Activated CD8-positive, alpha-beta T cell treated with anti-CD3 and anti-CD28 coated beads, Interleukin-2, amount 10 ng/mL, durations not matched to agents 7 days and 5 days (primary cell): ENCODE measurements at regions not wholly inside any gene's neighbourhood (a gene's known extent, or its start where the extent isn't known, plus 50 kb on each side); places are given as distances from the start of the nearest gene placed in this dataset.
"Not testable (repeated sequence)": the region's sequence is repeated elsewhere in the genome, so short reads cannot be mapped to it uniquely, and the experiment has no call there.

Source experiments
- ATAC-seq: fragments of 150-1000 bp; cut with Tn5 transposase; one replicate; pipeline ENCODE4 v1.10.0; 2021; ENCODE audit warnings: moderate library complexity
- CTCF ChIA-PET: fragments of 350-600 bp; sonication (Branson Sonifier 250); formaldehyde crosslinking; loops from one replicate; lab custom pipeline; 2021; ENCODE audit warnings: antibody characterized with exemption; lab: Charles Lee
- POLR2A ChIA-PET: fragments of 350-600 bp; sonication (Branson Sonifier 250); formaldehyde crosslinking; loops from one replicate; lab custom pipeline; 2021; ENCODE audit warnings: antibody characterized with exemption; lab: Charles Lee
- DNase-seq: peaks from one replicate; pipeline ENCODE4 v3.0.0-alpha.2; 2020
- H3K27ac Mint-ChIP-seq: one replicate; pipeline ENCODE4 v1.8.0; 2021; ENCODE audit warnings: mild to moderate bottlenecking, mixed read lengths
- H3K27me3 Mint-ChIP-seq: one replicate; pipeline ENCODE4 v1.8.0; 2021; ENCODE audit warnings: low read depth, mixed read lengths
- H3K36me3 Mint-ChIP-seq: one replicate; pipeline ENCODE4 v1.8.0; 2021; ENCODE audit warnings: low read depth, mixed read lengths
- H3K4me1 Mint-ChIP-seq: one replicate; pipeline ENCODE4 v1.8.0; 2021; ENCODE audit warnings: low read depth, mixed read lengths
- H3K4me3 Mint-ChIP-seq: one replicate; pipeline ENCODE4 v1.8.0; 2021; ENCODE audit warnings: mild to moderate bottlenecking, mixed read lengths
- H3K9me3 Mint-ChIP-seq: one replicate; pipeline ENCODE4 v1.8.0; 2022; ENCODE audit warnings: mixed read lengths; ENCODE audit not compliant: insufficient read depth

DNA sequence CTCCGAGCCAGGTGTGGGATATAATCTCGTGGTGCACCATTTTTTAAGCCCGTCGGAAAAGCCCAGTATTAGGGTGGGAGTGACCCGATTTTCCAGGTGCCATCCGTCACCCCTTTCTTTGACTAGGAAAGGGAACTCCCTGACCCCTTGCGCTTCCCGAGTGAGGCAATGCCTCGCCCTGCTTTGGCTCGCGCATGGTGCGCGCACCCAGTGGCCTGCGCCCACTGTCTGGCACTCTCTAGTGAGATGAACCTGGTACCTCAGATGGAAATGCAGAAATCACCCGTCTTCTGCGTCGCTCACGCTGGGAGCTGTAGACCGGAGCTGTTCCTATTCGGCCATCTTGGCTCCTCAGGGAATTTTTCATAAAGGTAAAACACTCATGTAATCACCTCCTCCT is 63.9 kb downstream of the RWDD3 start:
- H3K27ac Mint-ChIP-seq, H3K36me3 Mint-ChIP-seq, ATAC-seq, H3K27me3 Mint-ChIP-seq, H3K4me1 Mint-ChIP-seq, DNase-seq, H3K9me3 Mint-ChIP-seq, CTCF ChIA-PET, POLR2A ChIA-PET, H3K4me3 Mint-ChIP-seq: not testable (repeated sequence)

DNA sequence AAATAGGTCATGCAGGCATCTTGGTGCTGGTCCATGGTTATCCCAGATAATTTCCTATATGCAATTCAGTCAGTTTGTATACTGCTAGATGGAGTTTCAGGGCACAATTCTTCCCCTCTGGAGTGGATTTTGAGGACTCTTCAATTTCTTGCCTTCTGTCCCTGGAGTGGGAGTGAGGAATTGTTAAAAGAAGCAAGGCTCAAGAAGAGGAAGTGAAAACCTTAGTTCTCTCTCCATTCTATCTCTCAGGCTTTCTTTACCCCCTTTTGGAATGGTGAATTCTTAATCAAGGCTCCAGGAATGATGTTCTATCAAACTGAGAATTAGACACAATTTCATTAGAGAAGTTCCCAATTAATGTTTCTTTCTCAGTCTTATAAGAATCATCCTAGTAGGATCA is 67.1 kb downstream of the RWDD3 start:
- no peak overlapping the region for H3K27ac Mint-ChIP-seq
- H3K4me1 Mint-ChIP-seq: no peaks in the 10 kb centered on the region
- ATAC-seq: no peak
- ChIA-PET CTCF (no interaction called here), POLR2A (no interaction called here)
- H3K4me3 Mint-ChIP-seq: no peak overlapping the region
- no peak for DNase-seq
- H3K9me3 Mint-ChIP-seq: no peaks in the 10 kb centered on the region
- no peaks in the 10 kb centered on the region for H3K27me3 Mint-ChIP-seq
- H3K36me3 Mint-ChIP-seq: no peaks in the 10 kb centered on the region

DNA sequence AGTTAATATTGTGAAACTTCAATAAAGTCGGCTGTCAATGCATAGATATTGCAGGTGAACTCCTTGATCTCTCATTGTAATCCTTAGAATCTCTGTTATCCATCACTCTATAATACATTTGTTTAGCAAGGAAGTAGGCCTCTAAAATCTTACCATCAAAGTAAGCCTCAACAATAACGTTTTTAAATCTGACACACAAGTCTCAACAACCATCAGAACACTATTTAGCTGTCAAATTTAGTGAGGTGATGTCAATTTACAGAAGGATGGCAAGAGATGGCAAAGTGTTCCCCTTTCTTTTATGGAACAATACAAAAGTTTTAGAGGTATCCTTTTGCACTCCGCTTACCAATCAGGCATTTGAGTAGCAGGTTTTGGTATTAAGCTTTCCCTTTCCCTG is 67.6 kb downstream of the RWDD3 start:
- H3K4me3 Mint-ChIP-seq: no peak overlapping the region
- no peaks in the 10 kb centered on the region for H3K9me3 Mint-ChIP-seq
- no peak overlapping the region for H3K27ac Mint-ChIP-seq
- no peaks in the 10 kb centered on the region for H3K36me3 Mint-ChIP-seq
- ChIA-PET CTCF (no interaction called here), POLR2A (no interaction called here)
- DNase-seq (no peak), ATAC-seq (no peak)
- no peaks in the 10 kb centered on the region for H3K27me3 Mint-ChIP-seq
- H3K4me1 Mint-ChIP-seq: no peaks in the 10 kb centered on the region

DNA sequence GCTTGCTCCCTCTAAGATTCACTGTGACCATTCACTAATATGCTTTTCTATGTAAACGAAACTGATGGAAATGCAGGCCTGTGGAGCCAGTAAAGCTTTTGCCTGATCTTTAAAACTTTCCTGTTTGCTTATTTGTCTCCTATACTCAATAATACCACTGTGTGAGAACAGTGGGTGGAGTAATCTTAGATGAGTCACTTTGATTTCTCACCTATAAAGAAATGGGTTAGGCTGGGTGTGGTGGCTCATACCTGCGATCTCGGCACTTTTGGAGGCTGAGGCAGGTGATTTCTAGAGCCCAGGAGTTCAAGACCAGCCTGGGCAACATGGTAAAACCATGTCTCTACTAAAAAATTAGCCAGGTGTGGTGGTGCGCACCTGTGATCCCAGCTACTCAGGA is 70.8 kb downstream of the RWDD3 start:
- no peaks in the 10 kb centered on the region for H3K4me1 Mint-ChIP-seq
- ChIA-PET CTCF (no interaction called here), POLR2A (no interaction called here)
- no peaks in the 10 kb centered on the region for H3K27me3 Mint-ChIP-seq
- H3K36me3 Mint-ChIP-seq: no peaks in the 10 kb centered on the region
- no peak overlapping the region for H3K4me3 Mint-ChIP-seq
- H3K9me3 Mint-ChIP-seq: no peaks in the 10 kb centered on the region
- no peak for DNase-seq
- no peak for ATAC-seq
- no peak overlapping the region for H3K27ac Mint-ChIP-seq

DNA sequence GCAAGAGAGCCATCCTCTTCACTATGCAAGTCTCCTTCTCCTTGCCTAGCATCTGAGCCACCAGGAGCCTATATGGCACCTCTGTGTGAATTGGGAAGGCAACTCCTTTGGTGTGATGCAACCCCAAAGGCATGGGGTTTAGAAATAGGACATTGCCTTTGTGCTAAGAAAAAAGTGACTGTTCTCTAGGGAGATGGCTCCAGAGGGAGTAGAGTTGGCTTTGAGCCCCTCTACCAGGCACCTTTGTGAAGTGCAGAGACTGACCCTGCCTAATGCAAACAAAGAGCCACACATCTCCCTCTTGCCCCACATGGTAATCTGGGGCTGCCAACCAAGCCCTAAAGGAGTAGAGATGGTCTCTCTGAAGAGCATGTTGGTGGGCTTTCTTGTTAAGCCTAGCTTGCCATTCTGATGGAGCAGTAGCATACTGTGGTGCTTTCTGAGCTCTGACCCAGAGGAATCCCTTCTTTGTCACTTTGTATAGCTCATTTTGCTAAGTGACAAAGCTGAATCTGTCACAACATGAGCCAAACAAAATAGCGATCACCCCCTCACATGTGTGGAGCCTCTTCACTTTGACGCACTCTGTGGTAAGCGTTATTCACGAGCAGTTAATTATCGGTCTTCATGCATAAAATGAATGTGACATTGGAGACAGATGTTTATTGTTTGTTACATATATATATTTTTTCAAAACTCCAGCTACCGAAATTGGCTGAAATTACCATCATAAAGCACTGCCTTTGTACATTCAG is 74.4 kb downstream of the RWDD3 start:
- Mint-ChIP-seq H3K27ac (no peak overlapping the region), H3K4me3 (no peak overlapping the region), H3K9me3 (no peaks in the 10 kb centered on the region), H3K4me1 (no peaks in the 10 kb centered on the region), H3K36me3 (no peaks in the 10 kb centered on the region), H3K27me3 (peaks cover 3% of the 10 kb centered on the region)
- DNase-seq (no peak), ATAC-seq (no peak)
- ChIA-PET POLR2A (no interaction called here), CTCF (no interaction called here)

GRCh38 chr1:95309031-95309471 is 75.0 kb downstream of the RWDD3 start:
- ChIA-PET CTCF (no interaction called here), POLR2A (no interaction called here)
- H3K4me3 Mint-ChIP-seq: no peak overlapping the region
- H3K36me3 Mint-ChIP-seq: no peaks in the 10 kb centered on the region
- H3K27me3 Mint-ChIP-seq: peaks cover 3% of the 10 kb centered on the region
- DNase-seq: no peak
- ATAC-seq: no peak
- H3K4me1 Mint-ChIP-seq: no peaks in the 10 kb centered on the region
- H3K27ac Mint-ChIP-seq: no peak overlapping the region
- H3K9me3 Mint-ChIP-seq: no peaks in the 10 kb centered on the region

DNA sequence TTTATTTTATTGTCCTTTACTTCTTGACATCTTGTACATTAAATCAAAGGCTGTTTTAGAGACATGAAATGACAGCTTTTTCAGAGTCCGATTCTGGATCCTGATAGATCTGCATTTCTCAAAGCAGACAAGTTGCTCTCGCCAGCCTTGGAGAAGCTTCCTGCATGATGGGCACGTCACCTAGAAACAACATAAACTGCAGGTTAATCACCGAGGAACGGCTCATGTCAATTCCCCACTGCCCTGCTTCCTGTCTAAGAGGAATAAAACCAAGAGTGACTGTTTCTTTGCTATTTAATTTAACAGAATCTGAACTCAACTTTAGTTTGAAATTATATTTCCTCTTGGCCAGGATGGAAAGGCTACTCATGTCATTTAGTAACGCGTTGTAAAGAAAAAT is 77.0 kb downstream of the RWDD3 start:
- no peak for ATAC-seq
- DNase-seq: no peak
- no peaks in the 10 kb centered on the region for H3K4me1 Mint-ChIP-seq
- no peaks in the 10 kb centered on the region for H3K9me3 Mint-ChIP-seq
- ChIA-PET POLR2A (no interaction called here), CTCF (no interaction called here)
- H3K27ac Mint-ChIP-seq: no peak overlapping the region
- H3K4me3 Mint-ChIP-seq: no peak overlapping the region
- no peaks in the 10 kb centered on the region for H3K36me3 Mint-ChIP-seq
- peaks cover 3% of the 10 kb centered on the region for H3K27me3 Mint-ChIP-seq

- Mint-ChIP-seq H3K36me3 (no peaks in the 10 kb centered on the region), H3K4me3 (no peak overlapping the region), H3K9me3 (no peaks in the 10 kb centered on the region), H3K4me1 (no peaks in the 10 kb centered on the region), H3K27ac (no peak overlapping the region), H3K27me3 (peaks cover 3% of the 10 kb centered on the region)
- DNase-seq (no peak), ATAC-seq (no peak)
- ChIA-PET CTCF (no interaction called here), POLR2A (no interaction called here)
Observed at GRCh38 chr1:95311762-95312161, 77.8 kb downstream of the RWDD3 start.

DNA sequence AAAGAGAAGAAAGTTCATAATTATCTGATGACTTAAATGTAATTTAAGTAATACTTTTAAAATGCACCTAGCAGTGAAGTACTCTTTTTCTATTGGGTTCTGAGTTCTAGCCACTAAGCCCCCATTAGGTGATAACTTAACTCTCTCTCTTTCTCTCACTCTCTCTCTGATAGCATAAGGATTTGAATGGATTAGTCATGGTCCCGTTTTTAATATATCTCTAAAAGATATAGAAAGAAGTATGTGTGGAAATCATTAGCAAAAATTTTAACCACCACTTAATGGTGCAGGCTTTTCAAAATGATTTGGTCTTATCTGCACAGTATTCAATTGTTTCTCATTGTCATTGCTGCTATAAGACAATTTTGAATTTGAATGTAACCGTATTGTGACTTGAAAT is 78.2 kb downstream of the RWDD3 start:
- CTCF ChIA-PET: no interaction called here
- Mint-ChIP-seq H3K4me3 (no peak overlapping the region), H3K27me3 (peaks cover 3% of the 10 kb centered on the region), H3K4me1 (no peaks in the 10 kb centered on the region), H3K9me3 (no peaks in the 10 kb centered on the region), H3K36me3 (no peaks in the 10 kb centered on the region), H3K27ac (no peak overlapping the region)
- no peak for DNase-seq
- ATAC-seq: no peak
- POLR2A ChIA-PET: no interaction called here

DNA sequence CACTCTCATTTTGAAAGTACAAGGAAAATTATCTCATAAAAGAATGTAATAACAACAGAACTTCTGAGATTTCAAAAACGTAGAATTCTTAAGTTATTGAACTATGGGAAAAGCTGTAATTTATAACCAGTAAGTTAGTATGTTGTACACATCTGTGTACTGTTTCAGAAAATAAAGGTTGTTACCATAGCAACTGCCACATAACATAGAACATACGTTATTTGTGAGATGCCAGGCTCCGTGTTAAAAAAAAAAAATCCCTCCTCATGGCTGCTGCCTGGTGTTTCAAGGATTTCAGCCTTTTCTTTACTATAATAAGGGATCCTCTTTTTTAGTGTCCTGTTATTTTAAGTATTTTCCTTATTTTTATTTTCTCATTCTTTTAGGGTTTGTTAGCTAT is 79.5 kb downstream of the RWDD3 start:
- CTCF ChIA-PET: no interaction called here
- H3K9me3 Mint-ChIP-seq: no peaks in the 10 kb centered on the region
- POLR2A ChIA-PET: no interaction called here
- H3K27ac Mint-ChIP-seq: no peak overlapping the region
- no peak overlapping the region for H3K4me3 Mint-ChIP-seq
- DNase-seq: no peak
- H3K36me3 Mint-ChIP-seq: no peaks in the 10 kb centered on the region
- peaks cover 3% of the 10 kb centered on the region for H3K27me3 Mint-ChIP-seq
- no peak for ATAC-seq
- H3K4me1 Mint-ChIP-seq: no peaks in the 10 kb centered on the region

GRCh38 chr1:95321531-95321930 is 87.5 kb downstream of the RWDD3 start:
- H3K9me3 Mint-ChIP-seq: no peaks in the 10 kb centered on the region
- no peak overlapping the region for H3K27ac Mint-ChIP-seq
- no peaks in the 10 kb centered on the region for H3K27me3 Mint-ChIP-seq
- H3K36me3 Mint-ChIP-seq: no peaks in the 10 kb centered on the region
- ATAC-seq: no peak
- no peaks in the 10 kb centered on the region for H3K4me1 Mint-ChIP-seq
- no peak for DNase-seq
- H3K4me3 Mint-ChIP-seq: no peak overlapping the region
- ChIA-PET CTCF (no interaction called here), POLR2A (no interaction called here)

DNA sequence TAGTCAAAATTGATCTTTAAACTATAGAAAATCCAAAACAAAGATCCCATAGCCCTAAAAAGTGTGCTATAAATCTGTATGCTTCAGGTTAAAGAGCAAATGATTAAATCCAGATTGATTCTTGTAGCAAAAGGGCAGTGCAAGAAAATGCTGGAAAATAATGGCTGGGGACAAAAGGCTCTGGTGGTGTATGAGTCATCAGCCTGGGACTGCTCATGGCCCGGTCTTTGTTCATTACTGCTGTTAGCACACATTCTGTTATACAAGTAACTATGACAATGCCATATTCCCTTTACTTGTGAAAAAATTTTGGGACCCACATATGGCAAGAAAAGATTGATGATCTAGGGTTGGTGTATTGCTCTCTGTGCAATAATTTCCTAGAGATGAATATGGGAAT is 89.1 kb downstream of the RWDD3 start:
- H3K36me3 Mint-ChIP-seq: no peaks in the 10 kb centered on the region
- no peak for ATAC-seq
- ChIA-PET POLR2A (no interaction called here), CTCF (no interaction called here)
- no peaks in the 10 kb centered on the region for H3K9me3 Mint-ChIP-seq
- H3K4me1 Mint-ChIP-seq: no peaks in the 10 kb centered on the region
- H3K27me3 Mint-ChIP-seq: no peaks in the 10 kb centered on the region
- H3K27ac Mint-ChIP-seq: no peak overlapping the region
- DNase-seq: no peak
- no peak overlapping the region for H3K4me3 Mint-ChIP-seq

- DNase-seq (no peak), ATAC-seq (no peak)
- H3K27ac Mint-ChIP-seq: no peak overlapping the region
- no peaks in the 10 kb centered on the region for H3K36me3 Mint-ChIP-seq
- H3K27me3 Mint-ChIP-seq: no peaks in the 10 kb centered on the region
- H3K4me3 Mint-ChIP-seq: no peak overlapping the region
- H3K9me3 Mint-ChIP-seq: no peaks in the 10 kb centered on the region
- ChIA-PET CTCF (no interaction called here), POLR2A (no interaction called here)
- H3K4me1 Mint-ChIP-seq: no peaks in the 10 kb centered on the region
Observed at GRCh38 chr1:95325349-95325748, 91.3 kb downstream of the RWDD3 start.
